Caki2 (cell line): ENCODE measurements at regions not wholly inside any gene's neighbourhood (a gene's known extent, or its start where the extent isn't known, plus 50 kb on each side); places are given as distances from the start of the nearest gene placed in this dataset.
"Not testable (repeated sequence)": the region's sequence is repeated elsewhere in the genome, so short reads cannot be mapped to it uniquely, and the experiment has no call there.

Experiments
- DNase-seq: peaks from one replicate; pipeline ENCODE4 v3.0.0-alpha.2; 2015; ENCODE audit warnings: low read depth
- in situ Hi-C: cut with HindIII; loops from 2 replicates; pipeline ENCODE4 v1.10.0; 2016; ENCODE audit warnings: low sequenced_read_pairs, low pct_unique_long_range_greater_than_20kb, mixed read lengths

DNA sequence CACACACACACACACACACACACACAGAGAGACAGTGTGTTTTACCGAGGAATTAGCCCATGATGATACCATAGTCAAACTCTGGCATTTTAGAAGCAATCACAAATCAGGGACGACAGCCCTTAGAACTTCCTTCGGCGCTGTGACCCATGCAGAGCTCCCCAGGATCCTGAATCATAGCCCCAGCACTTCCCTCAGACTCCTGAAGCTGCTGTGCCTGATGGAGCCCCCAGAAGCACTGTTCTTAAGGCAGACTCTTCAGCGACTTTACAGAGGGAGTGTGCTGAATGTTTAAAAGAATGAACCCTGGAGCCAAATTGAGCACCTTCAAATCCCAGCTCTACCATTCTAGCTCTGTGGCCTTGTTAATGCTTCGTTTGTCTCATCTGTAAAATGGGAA, 89.3 kb upstream of the LIPC start:
- in situ Hi-C loops, result no loop called here
- DNase-seq, result no peak

DNA sequence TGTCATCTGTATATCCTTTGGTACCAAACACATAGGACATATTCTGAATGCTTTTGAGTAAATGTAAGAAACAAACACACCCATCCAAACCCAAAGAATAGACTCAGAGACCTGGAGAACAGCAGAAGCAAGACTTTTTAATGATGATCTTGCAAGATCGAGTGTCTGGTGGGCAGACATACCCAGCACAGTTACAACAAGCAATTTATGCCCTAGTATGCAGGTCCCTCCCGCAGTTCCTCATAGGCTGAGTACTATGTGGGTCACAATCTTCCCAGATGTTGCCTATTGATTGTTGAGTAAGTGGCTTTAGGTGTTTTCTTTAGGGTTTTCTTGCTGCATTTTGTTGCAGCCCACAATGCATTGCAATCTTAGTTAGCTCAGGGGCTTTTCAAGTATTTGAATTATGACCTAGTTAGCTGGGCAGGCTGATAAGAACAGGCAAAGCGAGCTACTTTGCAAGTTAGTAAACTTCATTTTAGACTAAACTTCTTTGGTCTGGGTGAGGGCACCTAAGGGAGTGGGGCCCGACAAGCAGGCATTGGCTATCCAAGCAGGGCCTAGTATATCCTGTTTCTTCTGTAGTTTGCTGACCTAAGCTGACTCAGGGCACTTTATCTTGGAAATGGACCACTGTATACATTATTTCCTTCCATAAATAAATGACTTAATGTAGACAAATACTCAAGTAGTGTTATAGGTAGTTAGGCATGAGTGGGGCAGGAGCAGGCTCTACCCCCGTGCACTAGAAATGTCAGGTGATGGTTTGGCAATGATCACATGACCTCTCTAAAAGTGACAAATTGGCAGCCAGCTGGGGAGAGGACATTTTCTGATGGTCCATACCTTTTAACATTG, 87.3 kb upstream of the LIPC start:
- DNase-seq, result peak; percentile 38
- in situ Hi-C loops, result no loop called here

DNA sequence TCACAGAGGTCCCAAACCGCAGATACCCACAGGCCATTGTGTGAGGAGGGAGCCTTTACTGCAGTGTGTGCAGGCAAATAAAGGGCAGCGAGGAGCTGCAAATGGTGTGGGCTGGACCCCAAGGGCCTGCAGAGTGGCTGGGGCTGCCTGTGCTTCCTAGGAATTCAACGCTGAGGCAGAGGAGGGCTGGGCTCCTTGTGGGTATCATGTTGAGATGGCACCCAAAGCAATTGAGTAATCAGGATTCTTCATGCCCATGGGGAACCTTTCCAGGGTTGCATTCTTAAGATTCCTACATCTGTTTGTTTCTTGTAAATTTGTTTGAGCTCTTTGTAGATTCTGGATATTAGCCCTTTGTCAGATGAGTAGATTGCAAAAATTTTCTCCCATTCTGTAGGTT, 85.4 kb upstream of the LIPC start:
- DNase-seq, result no peak
- in situ Hi-C loops, result no loop called here

DNA sequence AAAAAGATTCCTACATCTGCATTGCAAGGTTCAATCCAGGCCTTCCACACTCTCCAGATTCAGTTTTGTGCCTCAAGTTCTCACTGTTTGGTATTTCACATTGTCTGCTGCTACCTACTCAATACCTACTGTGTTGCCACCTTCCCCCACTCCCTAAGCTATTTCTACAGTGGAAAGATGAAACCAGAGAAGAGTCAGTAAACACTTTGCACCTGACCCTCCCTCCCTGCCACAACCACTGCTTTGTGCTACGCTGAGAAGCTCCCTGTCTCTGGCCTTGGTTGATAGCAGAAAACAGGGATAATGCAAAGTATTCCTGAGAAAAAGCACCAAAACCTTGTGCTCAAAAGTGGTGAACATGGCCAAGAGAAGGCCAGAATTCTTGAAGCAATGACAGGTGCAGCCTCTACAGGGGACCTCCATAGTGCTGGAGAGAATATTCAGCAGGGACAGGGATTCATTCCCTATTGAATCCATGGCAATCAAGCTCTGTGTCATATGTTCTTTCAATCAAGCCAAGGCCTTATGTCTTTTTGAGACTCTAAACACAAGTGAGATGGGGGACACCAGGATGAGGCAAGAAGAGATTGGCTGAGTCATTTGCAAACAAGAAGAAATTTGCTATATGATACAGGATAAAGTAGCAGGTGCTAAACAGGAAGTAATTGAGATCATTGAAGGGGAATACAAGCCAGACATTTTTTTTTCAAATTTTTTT, 83.5 kb upstream of the LIPC start:
- in situ Hi-C loops, result no loop called here
- no peak for DNase-seq

DNA sequence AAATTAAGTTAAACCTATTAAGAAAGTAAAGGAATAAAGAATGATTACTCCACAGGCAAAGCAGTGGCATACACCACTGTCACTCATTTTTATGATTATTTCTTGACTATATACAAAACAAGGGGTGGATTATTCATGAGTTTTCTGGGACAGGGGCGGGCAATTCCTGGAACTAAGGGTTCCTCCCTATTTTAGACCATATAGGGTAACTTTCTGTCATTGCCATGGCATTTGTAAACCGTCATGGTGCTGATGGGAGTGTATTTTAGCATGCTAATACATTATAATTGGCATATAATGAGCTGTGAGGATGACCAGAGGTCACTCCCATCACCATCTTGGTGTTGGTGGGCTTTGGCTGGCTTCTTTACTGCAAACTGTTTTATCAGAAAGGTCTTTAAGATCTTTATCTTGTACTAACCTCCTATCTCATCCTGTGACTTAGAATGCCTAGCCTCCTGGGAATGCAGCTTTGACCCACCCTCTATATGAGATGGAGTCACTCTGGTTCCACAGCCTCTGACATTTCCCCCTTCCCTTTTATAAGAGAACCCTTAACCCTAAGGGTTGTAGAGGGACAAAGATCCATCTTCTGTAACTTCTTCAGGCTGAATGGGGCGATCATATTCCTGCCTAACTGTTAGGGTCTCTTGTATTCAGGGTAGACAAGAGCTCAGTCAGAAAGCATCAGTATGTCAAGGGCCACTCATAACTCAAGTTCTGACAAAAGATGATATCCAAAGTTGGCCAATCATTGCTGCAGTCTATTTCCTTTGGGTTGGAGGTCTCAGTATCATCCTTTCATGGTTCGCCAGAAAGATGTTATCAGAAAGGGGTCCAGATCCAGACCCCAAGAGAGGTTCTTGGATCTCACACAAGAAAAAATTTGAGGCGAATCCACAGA, 79.5 kb upstream of the LIPC start:
- DNase-seq, result no peak
- in situ Hi-C loops, result no loop called here

DNA sequence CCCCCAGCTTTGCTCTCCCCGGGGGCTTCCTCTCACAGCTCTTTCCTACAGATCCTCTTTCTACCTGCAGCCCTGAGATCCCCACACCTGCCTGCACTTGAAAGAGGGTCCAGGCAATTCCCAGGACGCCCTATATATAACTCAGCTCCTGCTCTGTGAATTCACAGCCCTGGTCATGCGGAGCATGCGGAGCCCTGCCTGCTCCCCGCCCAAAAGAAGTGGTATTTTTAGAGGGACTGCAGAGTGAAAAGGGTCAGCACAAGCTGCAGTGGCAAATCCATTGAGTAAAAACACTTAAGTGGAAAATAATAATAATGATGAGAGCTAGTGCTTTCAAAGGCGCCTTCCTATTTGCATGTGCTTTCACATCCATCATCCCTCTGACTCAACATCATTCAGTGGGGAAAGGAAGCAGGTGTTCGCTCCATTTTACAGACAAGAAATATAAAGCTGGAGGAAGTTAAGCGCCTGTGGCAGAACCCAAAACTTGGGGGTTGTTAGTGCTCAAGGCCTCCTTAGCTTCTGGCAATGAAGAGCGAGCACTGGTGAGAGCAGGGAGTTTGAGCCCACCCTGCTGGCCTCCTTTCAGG, 76.3 kb upstream of the LIPC start:
- in situ Hi-C loops, result no loop called here

DNA sequence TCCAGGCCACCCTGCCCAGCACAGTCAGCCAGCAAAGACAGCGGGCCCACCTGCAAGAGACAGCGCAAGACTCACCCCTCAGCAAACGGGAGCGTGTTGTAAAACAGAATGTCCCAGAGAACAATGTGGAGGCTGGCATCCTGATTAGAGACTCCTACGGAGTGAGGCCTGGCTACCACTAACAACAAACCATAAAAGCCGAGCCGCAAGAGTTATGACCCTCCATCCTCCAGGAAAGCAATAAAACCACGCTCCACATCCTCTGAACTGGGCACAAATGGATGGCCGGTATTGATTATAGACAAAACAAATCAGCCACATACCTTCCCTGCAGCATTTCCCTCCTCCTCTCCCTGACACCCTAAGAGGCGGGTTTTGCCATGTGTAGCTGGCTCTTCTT, 75.8 kb upstream of the LIPC start:
- no peak for DNase-seq
- in situ Hi-C loops, result no loop called here

More for the DNA sequence above, 76.3 kb upstream of the LIPC start:
- no peak for DNase-seq

DNA sequence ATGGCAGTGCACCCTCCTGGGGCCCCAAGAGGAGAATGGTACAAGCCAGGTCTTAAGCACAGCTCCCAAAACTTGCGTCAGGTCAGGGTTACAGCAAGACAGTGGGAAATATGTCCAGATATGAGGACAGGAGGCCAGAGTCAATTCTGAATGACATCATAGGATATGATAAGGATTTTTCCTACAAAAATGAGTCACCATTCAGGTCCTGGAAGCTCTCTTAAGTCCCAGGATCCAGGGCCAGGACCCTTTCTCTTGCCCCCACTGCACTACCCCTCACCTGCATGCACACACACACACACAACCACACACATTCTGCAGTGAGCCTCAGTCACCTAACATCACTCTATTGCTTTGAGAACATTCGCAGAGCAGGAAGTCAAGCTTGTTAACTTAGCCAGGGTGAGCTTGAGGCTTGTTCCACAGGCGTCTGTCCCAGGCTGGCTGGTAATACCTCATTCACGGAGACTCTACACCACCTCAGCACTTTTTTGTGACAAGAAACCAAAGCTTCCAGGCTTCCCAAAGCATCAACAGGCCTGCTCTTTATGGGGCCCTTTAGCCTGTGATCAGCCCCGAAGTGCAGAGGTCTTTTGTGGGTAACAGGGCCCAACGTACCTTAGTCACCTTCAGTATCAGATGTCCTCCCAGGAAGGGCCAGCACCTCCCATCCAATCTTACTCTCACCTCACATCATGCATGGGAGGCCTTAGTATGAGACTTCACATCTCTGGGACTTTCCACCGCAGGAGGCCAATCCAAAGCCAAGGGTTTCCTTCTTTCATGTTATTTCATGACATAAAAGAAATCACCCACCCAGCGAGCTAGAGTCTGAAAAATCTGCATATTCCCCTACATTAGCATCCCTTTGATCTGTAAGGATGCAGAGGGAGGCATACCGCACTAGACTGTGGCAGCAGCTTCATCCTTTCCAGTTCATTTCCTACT, 74.0 kb upstream of the LIPC start:
- in situ Hi-C loops, result no loop called here
- no peak for DNase-seq

DNA sequence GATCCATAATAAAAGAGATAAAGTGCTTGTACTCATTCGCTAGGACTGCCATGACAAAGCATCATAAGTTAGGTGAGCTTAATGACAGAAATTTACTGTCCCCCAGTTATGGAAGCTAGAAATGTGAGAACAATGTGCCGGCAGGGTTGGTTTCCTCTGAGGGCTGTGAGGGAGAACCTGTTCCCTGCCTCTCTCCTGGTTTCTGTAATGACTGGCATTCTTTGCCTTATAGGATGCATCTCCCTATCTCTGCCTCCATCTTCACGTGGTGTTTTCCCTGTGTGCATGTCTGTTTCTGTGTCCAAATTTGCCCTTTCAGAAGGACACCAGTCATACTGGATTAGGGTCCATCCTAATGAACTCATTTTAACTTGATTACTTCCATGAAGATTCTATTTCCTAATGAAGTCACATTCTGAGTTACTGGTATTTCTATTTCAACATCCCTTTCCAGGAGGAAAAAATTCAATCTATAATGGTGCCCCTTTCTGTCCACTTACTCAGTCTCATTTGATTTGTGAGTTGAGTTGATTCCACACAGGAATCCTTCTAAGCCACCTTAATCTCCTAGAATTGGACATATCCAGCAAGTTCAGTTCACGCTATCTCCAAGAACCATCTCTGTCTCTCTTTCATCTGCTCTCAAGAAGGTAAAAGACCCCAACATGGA, 71.2 kb upstream of the LIPC start:
- in situ Hi-C loops, result no loop called here
- no peak for DNase-seq

DNA sequence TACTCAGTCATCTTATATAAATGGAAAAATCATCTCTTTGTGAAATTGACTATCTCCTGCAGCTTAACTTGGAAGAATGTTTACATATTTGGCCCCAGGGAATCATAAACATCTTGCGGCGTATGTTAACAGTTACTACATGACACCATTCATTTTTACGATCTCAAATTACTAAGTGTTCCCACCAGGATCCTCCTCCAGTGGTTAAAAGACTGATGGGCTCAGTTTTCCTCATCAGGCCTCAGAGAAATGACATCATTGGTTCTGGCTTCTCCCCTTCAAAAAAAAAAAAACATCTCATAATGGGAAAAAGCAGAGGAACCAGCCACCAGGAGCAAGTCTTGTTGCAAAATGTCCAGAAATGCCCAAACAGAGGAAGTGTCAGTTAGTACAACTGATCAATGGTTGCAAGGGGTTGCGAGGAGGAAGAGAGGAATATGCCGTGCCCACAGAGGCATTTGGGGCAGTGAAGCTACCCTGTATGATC, 70.5 kb upstream of the LIPC start:
- DNase-seq, result no peak
- in situ Hi-C loops, result no loop called here

DNA sequence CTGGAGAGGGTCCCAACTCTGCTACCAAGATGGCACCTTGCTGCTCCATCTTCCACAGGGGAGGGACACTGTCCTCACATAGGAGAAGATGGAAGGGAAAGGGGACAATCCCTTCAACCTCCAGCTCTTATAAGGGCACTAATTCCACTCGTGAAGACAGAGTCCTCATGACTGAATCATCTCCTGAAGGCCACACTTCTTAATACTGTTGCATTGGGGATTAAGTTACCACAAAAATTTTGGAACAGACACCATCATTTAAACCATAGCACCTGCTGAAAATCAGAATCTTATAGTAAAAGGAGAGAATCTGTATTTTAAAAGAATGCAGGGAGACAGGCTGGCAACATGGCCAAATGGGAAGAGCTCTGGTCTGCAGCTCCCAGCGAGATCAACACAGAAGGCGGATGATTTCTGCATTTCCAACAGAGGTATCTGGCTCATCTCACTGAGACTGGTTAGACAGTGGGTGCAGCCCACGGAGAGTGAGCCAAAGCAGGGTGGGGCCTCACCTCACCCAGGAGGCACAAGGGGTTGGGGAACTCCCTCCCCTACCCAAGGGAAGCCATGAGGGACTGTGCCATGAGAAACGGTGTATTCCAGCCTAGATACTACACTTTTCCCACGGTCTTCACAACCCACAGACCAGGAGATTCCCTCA, 69.4 kb upstream of the LIPC start:
- in situ Hi-C loops, result no loop called here
- no peak for DNase-seq

DNA sequence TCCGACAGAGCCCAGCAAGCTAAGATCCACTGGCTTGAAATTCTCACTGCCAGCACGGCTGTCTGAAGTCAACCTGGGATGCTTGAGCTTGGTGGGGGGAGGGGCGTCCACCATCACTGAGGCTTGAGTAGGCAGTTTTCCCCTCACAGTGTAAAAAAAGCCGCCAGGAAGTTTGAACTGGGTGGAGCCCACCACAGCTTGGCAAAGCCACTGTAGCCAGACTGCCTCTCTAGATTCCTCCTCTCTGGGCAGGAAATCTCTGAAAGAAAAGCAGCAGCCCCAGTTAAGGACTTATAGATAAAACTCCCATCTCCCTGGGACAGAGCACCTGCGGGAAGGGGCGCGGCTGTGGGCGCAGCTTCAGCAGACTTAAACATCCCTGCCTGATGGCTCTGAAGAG, 68.7 kb upstream of the LIPC start:
- in situ Hi-C loops, DNase-seq: not testable (repeated sequence)

DNA sequence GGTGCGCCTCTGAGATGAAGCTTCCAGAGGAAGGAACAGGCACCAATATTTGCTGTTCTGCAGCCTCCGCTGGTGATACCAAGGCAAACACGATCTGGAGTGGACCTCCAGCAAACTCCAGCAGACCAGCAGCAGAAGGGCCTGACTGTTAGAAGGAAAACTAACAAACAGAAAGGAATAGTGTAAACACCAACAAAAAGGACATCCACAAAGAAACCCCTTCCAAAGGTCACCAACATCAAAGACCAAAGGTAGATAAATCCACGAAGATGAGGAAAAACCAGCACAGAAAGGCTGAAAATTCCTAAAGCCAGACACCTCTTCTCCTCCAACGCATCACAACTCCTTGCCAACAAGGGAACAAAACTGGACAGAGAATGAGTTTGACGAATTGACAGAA, 68.1 kb upstream of the LIPC start:
- in situ Hi-C loops, DNase-seq: not testable (repeated sequence)

DNA sequence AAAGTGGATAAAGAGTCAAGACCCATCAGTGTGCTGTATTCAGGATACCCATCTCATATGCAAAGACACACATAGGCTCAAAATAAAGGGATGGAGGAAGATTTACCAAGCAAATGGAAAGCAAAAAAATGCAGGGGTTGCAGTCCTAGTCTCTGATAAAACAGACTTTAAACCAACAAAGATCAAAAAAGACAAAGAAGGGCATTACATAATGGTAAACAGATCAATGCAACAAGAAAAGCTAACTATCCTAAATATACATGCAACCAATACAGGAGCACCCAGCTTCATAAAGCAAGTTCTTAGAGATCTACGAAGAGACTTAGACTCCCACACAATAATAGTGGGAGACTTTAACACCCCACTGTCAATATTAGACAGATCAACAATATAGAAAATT, 66.7 kb upstream of the LIPC start:
- in situ Hi-C loops, DNase-seq: not testable (repeated sequence)

DNA sequence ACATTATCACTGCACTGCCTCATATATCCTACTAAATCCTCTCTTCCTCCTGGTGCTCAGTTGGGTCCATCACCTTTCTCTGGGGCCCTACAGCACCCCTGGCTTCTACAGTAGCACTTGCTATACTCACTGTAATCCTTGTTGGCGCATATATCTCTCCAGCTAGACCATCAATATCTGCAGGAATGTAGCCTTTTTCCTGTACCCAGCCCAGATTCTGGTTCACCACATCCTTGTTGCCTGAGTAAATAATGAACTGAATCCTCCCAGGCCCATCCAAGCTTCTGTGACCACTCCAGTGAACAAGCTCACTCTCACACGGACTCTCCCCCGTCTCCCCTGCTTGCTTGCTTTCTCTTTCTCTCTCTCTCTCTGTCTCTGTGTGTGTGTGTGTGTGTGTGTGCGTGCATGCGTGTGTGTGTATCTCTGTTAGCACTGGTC, 62.5 kb upstream of the LIPC start:
- in situ Hi-C loops, result no loop called here
- DNase-seq, result peak; percentile 80

DNA sequence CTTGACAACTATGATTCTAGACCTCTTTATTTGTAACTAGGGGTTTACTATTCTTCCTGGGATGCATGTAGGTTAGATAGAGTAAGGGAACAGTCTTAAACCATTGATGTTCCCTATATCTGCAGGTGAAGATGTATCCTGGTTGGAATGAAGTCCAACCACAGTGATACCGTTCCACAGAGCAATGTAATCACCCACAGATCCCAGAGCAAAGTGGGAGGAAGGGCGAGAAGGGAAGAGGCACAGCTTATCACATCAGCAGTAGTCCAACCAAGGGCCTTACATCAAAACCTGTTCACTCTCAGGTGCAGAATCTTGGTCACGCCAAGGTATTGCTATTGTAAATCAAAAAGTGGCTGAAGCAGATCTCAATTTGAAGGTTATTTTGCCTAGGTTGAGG, 61.8 kb upstream of the LIPC start:
- DNase-seq, result no peak
- in situ Hi-C loops, result no loop called here
